Heart right ventricle (tissue), 16 donors: ENCODE measurements at regions not wholly inside any gene's neighbourhood (a gene's known extent, or its start where the extent isn't known, plus 50 kb on each side); places are given as distances from the start of the nearest gene placed in this dataset.

Source experiments
- ATAC-seq, 8 donors: fragments of 200-7000 bp; cut with Tn5 transposase; one replicate each; pipeline ENCODE4 v1.9.1; 2020; ENCODE audit warnings: mild to moderate bottlenecking in 8 of 8, moderate library complexity in 8 of 8, moderate number of reproducible peaks in 1 of 8
- DNase-seq, 2 donors: peaks; one replicate each; pipeline ENCODE4 v3.0.0-alpha.2; 2020
- H3K27ac ChIP-seq, 10 donors: fragments of 200-600 bp; sonication (generic) in 2 of 10; one replicate each; pipeline versions ENCODE4 v1.5.0 to v1.8.0; 2020 to 2022; ENCODE audit warnings: mild to moderate bottlenecking in 3 of 10
- H3K27me3 ChIP-seq, 7 donors: fragments of 200-600 bp; one replicate each; pipeline ENCODE4 v1.8.0; 2021 to 2022; ENCODE audit warnings: mild to moderate bottlenecking in 2 of 7
- H3K36me3 ChIP-seq, 9 donors: fragments of 200-600 bp; sonication (generic) in 1 of 9; one replicate each; pipeline versions ENCODE4 v1.5.0 to v1.8.0; 2020 to 2022; ENCODE audit warnings: mild to moderate bottlenecking in 2 of 9
- H3K4me1 ChIP-seq, 9 donors: fragments of 200-600 bp; sonication (generic) in 1 of 9; one replicate each; pipeline versions ENCODE4 v1.5.0 to v1.8.0; 2020 to 2022; ENCODE audit warnings: mild to moderate bottlenecking in 4 of 9
- H3K4me3 ChIP-seq, 10 donors: fragments of 200-600 bp; sonication (generic) in 2 of 10; one replicate each; pipeline versions ENCODE4 v1.5.0 to v1.8.0; 2020 to 2022; ENCODE audit warnings: mild to moderate bottlenecking in 7 of 10, moderate library complexity in 2 of 10
- H3K9me3 ChIP-seq, 11 donors: fragments of 200-600 bp in 10 of 11; sonication (generic) in 2 of 11; one replicate each; pipeline versions ENCODE4 v1.5.0 to v1.8.0; 2013 to 2022; ENCODE audit warnings: mild to moderate bottlenecking in 2 of 11, control low read depth in 1 of 11, moderate library complexity in 1 of 11
- WGBS, 2 donors: extraction: QIAGEN DNeasy Blood & Tissue Kit; methylation state at CpG; one replicate each; pipeline ENCODE4 v1.1.7; 2013; ENCODE audit warnings: inconsistent platforms in 1 of 2; 5-methylcytosine and 5-hydroxymethylcytosine counted together
- intact Hi-C, 10 donors: fragments of 100-400 bp; cut with DNase I; formaldehyde crosslinking; loops; one replicate each; pipeline versions ENCODE4 v1.11.1 to v1.14.2; 2022
- TF ChIP-seq, protein P1 (sequence below), 9 donors: fragments of 200-600 bp; sonication (generic) in 2 of 9; IDR thresholded peaks; one replicate each; pipeline versions ENCODE4 v1.5.0 to v1.8.0; 2021 to 2022; ENCODE audit warnings: antibody characterized with exemption in 9 of 9, mild to moderate bottlenecking in 5 of 9, moderate library complexity in 1 of 9
- donor health status: Arrhythmogenic right ventricular cardiomyopathy.
- donor health status: ischemic (EF 13 %, LVEDD 7.1; RV severe dilation, severe dysfunction).
- donor health status: healthy with polysubstance abuse.
- donor health status: DM: no; HTN: yes; CAD: no.
- donor health status: DM: no; HTN: no; CAD: no.
- donor health status: ischemic (EF 25% LVEDD 6.9; RV normal size, moderate dysfunction).
- donor health status: ischemic (EF 25% LVEDD 5.7; RV mildly dilated, moderate dysfunction).
- donor health status: healthy.
- donor health status: DM: yes; HTN: yes; CAD: no.
- donor health status: Ischemic cardiomyopathy.
- donor health status: ischemic (EF 35%, LVEDD 5.7; RV mildly dilated, moderate dysfunction).
- donor health status: nonischemic (EF 11% LVEDD 7.7; RV severe dilation, severe dysfunction).
- donor health status: DM: yes; HTN: yes; CAD: no.
- donor health status: PGD.
- donor health status: ischemic (EF 29% LVEDD 5.4; RV normal size, mild dysfunction).
- donor health status: nonischemic (EF 23%, LVEDD 6.1; RV moderate dilation, normal function).

DNA sequence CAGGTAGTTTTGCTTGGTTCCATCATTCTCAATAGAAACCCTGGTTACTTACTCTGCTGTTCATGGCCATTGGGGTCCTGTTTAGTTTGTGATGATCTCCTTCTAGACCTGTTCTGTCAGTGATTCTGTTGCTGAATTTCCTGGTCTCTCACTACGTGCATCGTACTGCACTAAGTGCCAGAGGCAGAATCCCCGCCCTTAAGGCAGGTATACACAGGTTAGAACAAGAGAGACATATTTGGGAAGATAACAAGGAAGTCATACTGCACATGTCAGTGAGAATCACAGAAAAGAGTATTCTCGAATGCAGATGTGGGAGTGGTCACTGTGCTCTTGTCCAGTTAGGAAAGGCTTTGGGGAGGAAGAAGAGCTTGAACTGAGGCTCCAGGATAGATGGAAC, 148.1 kb upstream of the MYLIP start:
- 88 to 91% methylated on average over 4 of the region's 4 CpGs for WGBS, 2 donors
- no peak for DNase-seq
- Histone ChIP-seq H3K4me1 (no peaks in the 10 kb centered on the region), H3K9me3 (no peaks in the 10 kb centered on the region), H3K27me3 (no peaks in the 10 kb centered on the region), H3K36me3 (no peaks in the 10 kb centered on the region), H3K4me3 (no peak overlapping the region), H3K27ac (no peak overlapping the region)
- intact Hi-C loops, result no loop called here
- TF ChIP-seq, protein P1, sequence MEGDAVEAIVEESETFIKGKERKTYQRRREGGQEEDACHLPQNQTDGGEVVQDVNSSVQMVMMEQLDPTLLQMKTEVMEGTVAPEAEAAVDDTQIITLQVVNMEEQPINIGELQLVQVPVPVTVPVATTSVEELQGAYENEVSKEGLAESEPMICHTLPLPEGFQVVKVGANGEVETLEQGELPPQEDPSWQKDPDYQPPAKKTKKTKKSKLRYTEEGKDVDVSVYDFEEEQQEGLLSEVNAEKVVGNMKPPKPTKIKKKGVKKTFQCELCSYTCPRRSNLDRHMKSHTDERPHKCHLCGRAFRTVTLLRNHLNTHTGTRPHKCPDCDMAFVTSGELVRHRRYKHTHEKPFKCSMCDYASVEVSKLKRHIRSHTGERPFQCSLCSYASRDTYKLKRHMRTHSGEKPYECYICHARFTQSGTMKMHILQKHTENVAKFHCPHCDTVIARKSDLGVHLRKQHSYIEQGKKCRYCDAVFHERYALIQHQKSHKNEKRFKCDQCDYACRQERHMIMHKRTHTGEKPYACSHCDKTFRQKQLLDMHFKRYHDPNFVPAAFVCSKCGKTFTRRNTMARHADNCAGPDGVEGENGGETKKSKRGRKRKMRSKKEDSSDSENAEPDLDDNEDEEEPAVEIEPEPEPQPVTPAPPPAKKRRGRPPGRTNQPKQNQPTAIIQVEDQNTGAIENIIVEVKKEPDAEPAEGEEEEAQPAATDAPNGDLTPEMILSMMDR (IDR thresholded peaks at IDR 0.05), result no peak
- ATAC-seq, result no peak

DNA sequence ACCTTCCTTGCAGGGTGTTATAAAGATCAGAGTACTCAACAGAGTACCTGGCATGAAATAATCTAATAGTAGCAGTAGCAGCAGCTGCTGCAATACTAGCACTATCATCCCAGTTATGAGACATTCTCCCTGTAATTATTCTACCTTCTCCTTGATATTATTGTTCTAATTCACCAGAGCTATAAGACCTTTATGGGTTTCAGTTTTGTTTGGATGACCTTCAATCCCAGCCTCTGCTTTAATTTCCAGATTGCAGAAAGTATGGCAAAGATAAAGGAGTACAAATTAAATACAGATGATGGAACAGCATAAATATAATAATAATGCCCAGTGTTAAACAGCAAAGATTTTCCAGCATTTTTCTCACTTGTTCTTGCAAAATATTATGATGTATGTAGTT, 150.5 kb upstream of the MYLIP start:
- peaks cover 0 to 7% (median 0%) of the 10 kb centered on the region in 11 donors for H3K9me3 ChIP-seq
- no peaks in the 10 kb centered on the region for H3K36me3 ChIP-seq
- no peak for ATAC-seq
- H3K4me3 ChIP-seq, result no peak overlapping the region
- TF ChIP-seq, protein P1 (IDR thresholded peaks at IDR 0.05), result no peak
- intact Hi-C loops, result no loop called here
- no peak for DNase-seq
- H3K27me3 ChIP-seq, result no peaks in the 10 kb centered on the region
- H3K27ac ChIP-seq, result no peak overlapping the region
- no peaks in the 10 kb centered on the region for H3K4me1 ChIP-seq

DNA sequence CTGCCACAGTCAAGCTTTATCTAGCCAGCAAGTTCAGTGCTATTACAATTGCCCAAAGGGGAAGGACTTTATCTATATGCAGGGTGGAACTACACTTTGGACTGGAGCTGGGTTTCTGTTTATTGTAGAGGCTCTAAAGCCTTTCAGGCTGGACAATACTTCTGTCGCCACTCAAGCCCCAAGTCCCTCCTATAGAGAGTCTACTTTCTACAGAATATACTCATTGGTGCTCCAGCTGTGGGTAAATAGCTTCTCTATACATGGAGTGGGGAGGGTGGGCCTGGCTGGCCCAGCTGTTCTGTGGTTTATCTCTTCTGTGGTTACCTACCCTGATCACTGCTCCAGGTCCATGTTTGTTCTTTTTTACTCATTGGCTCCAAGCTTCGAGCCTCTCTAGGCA, 151.8 kb upstream of the MYLIP start:
- Histone ChIP-seq H3K27ac (no peak overlapping the region), H3K4me1 (no peaks in the 10 kb centered on the region), H3K4me3 (no peak overlapping the region), H3K27me3 (no peaks in the 10 kb centered on the region), H3K9me3 (peaks cover 0 to 13% (median 0%) of the 10 kb centered on the region in 11 donors), H3K36me3 (no peaks in the 10 kb centered on the region)
- intact Hi-C loops, result no loop called here
- WGBS, 2 donors, result 89 to 92% methylated on average over 2 of the region's 2 CpGs
- TF ChIP-seq, protein P1 (IDR thresholded peaks at IDR 0.05), result no peak
- DNase-seq (no peak), ATAC-seq (no peak)

DNA sequence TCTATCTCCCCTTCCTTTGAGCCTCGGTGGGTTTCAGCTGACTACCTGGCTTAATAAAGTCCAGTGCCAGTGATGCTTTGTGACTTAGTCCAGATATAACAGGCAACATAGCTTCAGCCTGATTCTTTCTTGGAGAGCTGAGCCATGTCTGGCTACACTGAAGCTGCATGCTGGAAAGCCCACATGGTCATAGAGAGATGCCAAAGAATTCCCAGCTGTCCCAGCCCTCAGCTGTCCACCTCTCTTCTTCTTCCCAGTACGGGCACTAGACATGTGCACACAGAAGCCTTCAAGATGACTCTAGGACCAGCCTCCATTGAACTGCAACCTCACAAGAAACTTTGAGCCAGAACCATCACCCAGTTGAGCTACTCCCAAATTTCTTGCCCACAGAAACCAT, 154.1 kb upstream of the MYLIP start:
- no peak overlapping the region for H3K27ac ChIP-seq
- no peaks in the 10 kb centered on the region for H3K4me1 ChIP-seq
- intact Hi-C loops, result no loop called here
- TF ChIP-seq, protein P1 (IDR thresholded peaks at IDR 0.05), result no peak
- WGBS, 2 donors, result 66 to 79% methylated on average over 2 of the region's 2 CpGs
- no peaks in the 10 kb centered on the region for H3K27me3 ChIP-seq
- DNase-seq (no peak), ATAC-seq (no peak)
- H3K9me3 ChIP-seq, result peaks cover 0 to 13% (median 0%) of the 10 kb centered on the region in 11 donors
- no peaks in the 10 kb centered on the region for H3K36me3 ChIP-seq
- H3K4me3 ChIP-seq, result no peak overlapping the region

DNA sequence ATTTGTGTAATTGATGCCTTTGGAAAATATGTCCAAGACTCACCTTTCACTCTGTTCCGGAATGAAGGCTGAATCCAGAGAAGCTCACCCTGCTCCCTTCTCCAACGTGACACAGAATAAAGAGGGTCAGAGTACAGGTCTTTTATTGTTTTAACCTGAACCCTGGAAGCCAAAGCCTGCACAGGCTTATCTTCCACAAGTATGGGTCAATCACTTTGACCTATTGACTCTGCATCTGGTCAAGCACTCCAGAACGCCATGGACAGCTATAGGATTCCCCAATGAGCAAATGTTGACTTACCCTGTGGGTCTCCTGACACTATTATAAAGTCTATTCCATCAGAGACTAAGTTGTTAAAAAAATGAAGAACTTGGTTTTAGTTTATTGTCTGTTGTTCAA, 158.4 kb upstream of the MYLIP start:
- intact Hi-C loops, result no loop called here
- H3K27me3 ChIP-seq, result no peaks in the 10 kb centered on the region
- WGBS, 2 donors, result 41 to 65% methylated on average over 3 of the region's 3 CpGs
- H3K36me3 ChIP-seq, result no peaks in the 10 kb centered on the region
- ATAC-seq, result no peak
- H3K9me3 ChIP-seq, result peaks cover 0 to 13% (median 0%) of the 10 kb centered on the region in 11 donors
- H3K4me3 ChIP-seq, result no peak overlapping the region
- no peaks in the 10 kb centered on the region for H3K4me1 ChIP-seq
- H3K27ac ChIP-seq, result no peak overlapping the region
- TF ChIP-seq, protein P1 (IDR thresholded peaks at IDR 0.05), result no peak
- no peak for DNase-seq
